Uterus (tissue), 2 donors: ENCODE measurements at regions not wholly inside any gene's neighbourhood (a gene's known extent, or its start where the extent isn't known, plus 50 kb on each side); places are given as distances from the start of the nearest gene placed in this dataset.

Experiments used
- CTCF ChIP-seq, 4 experiments: fragments of 200-600 bp in 2 of 4; fragments of 450-650 bp in 2 of 4; sonication (generic) in 2 of 4; IDR thresholded peaks; one replicate each; pipeline ENCODE4 v1.5.1; 2016 to 2019; ENCODE audit warnings: antibody characterized with exemption in 4 of 4, mild to moderate bottlenecking in 2 of 4, moderate library complexity in 1 of 4
- POLR2A ChIP-seq, 2 donors: fragments of 450-650 bp; IDR thresholded peaks; one replicate each; pipeline ENCODE4 v1.6.1; 2016; ENCODE audit warnings: antibody characterized with exemption in 2 of 2, mild to moderate bottlenecking in 1 of 2, moderate library complexity in 1 of 2

GRCh38 chr3:153257673-153258351 lies 95.8 kb downstream of the RAP2B start:
- TF ChIP-seq POLR2A (IDR thresholded peaks at IDR 0.05) (no peak), CTCF (IDR thresholded peaks at IDR 0.05) (no peak)
